Ishikawa (cell line): ENCODE measurements at regions not wholly inside any gene's neighbourhood (a gene's known extent, or its start where the extent isn't known, plus 50 kb on each side); places are given as distances from the start of the nearest gene placed in this dataset.

Source experiments
- CREB1 ChIP-seq: IDR thresholded peaks from 2 replicates; pipeline ENCODE4 v1.6.1; 2012; ENCODE audit warnings: low read depth
- NFIC ChIP-seq: IDR thresholded peaks from 2 replicates; pipeline ENCODE4 v1.6.1; 2012
- RAD21 ChIP-seq: IDR thresholded peaks from 2 replicates; pipeline ENCODE4 v1.6.1; 2012; ENCODE audit warnings: low read depth
- TAF1 ChIP-seq: IDR thresholded peaks from 2 replicates; pipeline ENCODE4 v1.6.1; 2012; ENCODE audit warnings: low read depth, mild to moderate bottlenecking
- TF ChIP-seq, protein P1 (sequence below): IDR thresholded peaks from 2 replicates; pipeline ENCODE4 v1.6.1; 2012
- TF ChIP-seq, protein P2 (sequence below): IDR thresholded peaks from 2 replicates; pipeline ENCODE4 v1.6.1; 2012

DNA sequence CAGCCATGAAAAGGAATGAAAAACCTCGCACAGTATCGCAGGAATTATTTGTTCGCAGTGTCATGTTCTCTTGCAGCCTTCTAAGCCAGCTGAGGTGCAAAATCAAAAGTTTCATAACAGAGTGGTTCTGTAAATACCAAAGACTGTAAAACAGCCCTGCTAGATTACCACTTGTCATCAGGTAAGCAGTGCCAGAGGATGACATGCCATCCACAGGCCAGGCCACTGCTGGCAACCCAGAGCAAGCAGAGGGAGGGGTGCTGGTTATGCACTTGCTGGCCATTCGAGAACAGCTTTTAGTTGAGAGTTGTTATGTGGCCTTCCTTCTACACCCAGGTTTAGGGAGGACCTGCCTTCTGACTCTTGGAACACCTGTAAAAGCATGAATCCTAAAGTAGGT lies 114.3 kb upstream of the MGAT5 start:
- TF ChIP-seq TAF1 (no peak), CREB1 (no peak), RAD21 (no peak), NFIC (no peak)
- TF ChIP-seq, protein P1, sequence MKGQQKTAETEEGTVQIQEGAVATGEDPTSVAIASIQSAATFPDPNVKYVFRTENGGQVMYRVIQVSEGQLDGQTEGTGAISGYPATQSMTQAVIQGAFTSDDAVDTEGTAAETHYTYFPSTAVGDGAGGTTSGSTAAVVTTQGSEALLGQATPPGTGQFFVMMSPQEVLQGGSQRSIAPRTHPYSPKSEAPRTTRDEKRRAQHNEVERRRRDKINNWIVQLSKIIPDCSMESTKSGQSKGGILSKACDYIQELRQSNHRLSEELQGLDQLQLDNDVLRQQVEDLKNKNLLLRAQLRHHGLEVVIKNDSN = no peak
- TF ChIP-seq, protein P2, sequence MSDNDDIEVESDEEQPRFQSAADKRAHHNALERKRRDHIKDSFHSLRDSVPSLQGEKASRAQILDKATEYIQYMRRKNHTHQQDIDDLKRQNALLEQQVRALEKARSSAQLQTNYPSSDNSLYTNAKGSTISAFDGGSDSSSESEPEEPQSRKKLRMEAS = no peak
